Neural cell (in vitro differentiated cells): ENCODE measurements at regions not wholly inside any gene's neighbourhood (a gene's known extent, or its start where the extent isn't known, plus 50 kb on each side); places are given as distances from the start of the nearest gene placed in this dataset.

Experiments
- EP300 ChIP-seq: fragments of 450-650 bp; conservative IDR thresholded peaks from 2 replicates; pipeline ENCODE4 v1.6.1; 2014; ENCODE audit warnings: antibody characterized with exemption, mild to moderate bottlenecking, moderate library complexity; ENCODE audit not compliant: poor library complexity, severe bottlenecking
- EZH2 ChIP-seq: fragments of 200-600, 300-800 bp; shearing (Covaris generic), sonication (generic); IDR thresholded peaks from 2 replicates; pipeline ENCODE4 v1.6.1; 2014; ENCODE audit warnings: antibody characterized with exemption, low read length, borderline replicate concordance, mild to moderate bottlenecking; ENCODE audit not compliant: insufficient read depth, poor library complexity, severe bottlenecking
- MXI1 ChIP-seq: fragments of 450-650 bp; conservative IDR thresholded peaks from 2 replicates; pipeline ENCODE4 v1.6.1; 2014; ENCODE audit warnings: antibody characterized with exemption, mild to moderate bottlenecking; ENCODE audit not compliant: poor library complexity, severe bottlenecking
- POLR2AphosphoS5 ChIP-seq: IDR thresholded peaks from 2 replicates; pipeline ENCODE4 v1.6.1; 2012
- RAD21 ChIP-seq: fragments of 450-650 bp; conservative IDR thresholded peaks from 2 replicates; pipeline ENCODE4 v1.6.1; 2014; ENCODE audit warnings: antibody characterized with exemption, mild to moderate bottlenecking, moderate library complexity
- SMC3 ChIP-seq: fragments of 450-650 bp; conservative IDR thresholded peaks from 2 replicates; pipeline ENCODE4 v1.6.1; 2014; ENCODE audit warnings: antibody characterized with exemption, mild to moderate bottlenecking, moderate library complexity; ENCODE audit not compliant: poor library complexity
- TAF1 ChIP-seq: IDR thresholded peaks from 2 replicates; pipeline ENCODE4 v1.6.1; 2012; ENCODE audit warnings: low read depth
- TF ChIP-seq, protein P1 (sequence below): fragments of 450-650 bp; IDR thresholded peaks from 2 replicates; pipeline ENCODE4 v1.5.1; 2014; ENCODE audit warnings: antibody characterized with exemption, mild to moderate bottlenecking, moderate library complexity; ENCODE audit not compliant: poor library complexity, severe bottlenecking
- TF ChIP-seq, protein P2 (sequence below): IDR thresholded peaks from 2 replicates; pipeline ENCODE4 v1.6.1; 2012; ENCODE audit warnings: borderline replicate concordance

DNA sequence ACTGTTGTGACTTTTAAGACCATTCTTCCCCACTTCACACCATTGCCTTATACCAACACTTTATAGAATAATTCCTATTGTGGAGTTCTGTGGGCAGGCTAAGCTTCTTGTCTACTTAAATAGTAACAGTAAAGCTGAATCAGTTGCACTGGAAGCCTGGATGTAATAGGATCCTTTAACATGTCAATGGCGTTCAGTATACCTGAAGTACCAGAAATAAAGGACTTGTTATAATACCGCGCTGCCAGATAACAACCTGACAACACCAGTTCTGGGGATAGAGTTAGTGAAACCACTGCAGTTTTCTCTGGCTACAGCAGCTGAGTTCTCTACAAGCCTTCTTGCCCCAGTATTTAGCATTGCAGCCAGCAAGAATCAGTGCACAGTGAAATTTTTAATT is 52.0 kb upstream of the TNFRSF19 start:
- TF ChIP-seq, protein P1, sequence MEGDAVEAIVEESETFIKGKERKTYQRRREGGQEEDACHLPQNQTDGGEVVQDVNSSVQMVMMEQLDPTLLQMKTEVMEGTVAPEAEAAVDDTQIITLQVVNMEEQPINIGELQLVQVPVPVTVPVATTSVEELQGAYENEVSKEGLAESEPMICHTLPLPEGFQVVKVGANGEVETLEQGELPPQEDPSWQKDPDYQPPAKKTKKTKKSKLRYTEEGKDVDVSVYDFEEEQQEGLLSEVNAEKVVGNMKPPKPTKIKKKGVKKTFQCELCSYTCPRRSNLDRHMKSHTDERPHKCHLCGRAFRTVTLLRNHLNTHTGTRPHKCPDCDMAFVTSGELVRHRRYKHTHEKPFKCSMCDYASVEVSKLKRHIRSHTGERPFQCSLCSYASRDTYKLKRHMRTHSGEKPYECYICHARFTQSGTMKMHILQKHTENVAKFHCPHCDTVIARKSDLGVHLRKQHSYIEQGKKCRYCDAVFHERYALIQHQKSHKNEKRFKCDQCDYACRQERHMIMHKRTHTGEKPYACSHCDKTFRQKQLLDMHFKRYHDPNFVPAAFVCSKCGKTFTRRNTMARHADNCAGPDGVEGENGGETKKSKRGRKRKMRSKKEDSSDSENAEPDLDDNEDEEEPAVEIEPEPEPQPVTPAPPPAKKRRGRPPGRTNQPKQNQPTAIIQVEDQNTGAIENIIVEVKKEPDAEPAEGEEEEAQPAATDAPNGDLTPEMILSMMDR: no peak
- TF ChIP-seq POLR2AphosphoS5: no peak
- TF ChIP-seq EZH2: no peak
- TF ChIP-seq RAD21: no peak
- TF ChIP-seq EP300: no peak
- TF ChIP-seq TAF1: no peak
- no peak for TF ChIP-seq SMC3
- TF ChIP-seq, protein P2, sequence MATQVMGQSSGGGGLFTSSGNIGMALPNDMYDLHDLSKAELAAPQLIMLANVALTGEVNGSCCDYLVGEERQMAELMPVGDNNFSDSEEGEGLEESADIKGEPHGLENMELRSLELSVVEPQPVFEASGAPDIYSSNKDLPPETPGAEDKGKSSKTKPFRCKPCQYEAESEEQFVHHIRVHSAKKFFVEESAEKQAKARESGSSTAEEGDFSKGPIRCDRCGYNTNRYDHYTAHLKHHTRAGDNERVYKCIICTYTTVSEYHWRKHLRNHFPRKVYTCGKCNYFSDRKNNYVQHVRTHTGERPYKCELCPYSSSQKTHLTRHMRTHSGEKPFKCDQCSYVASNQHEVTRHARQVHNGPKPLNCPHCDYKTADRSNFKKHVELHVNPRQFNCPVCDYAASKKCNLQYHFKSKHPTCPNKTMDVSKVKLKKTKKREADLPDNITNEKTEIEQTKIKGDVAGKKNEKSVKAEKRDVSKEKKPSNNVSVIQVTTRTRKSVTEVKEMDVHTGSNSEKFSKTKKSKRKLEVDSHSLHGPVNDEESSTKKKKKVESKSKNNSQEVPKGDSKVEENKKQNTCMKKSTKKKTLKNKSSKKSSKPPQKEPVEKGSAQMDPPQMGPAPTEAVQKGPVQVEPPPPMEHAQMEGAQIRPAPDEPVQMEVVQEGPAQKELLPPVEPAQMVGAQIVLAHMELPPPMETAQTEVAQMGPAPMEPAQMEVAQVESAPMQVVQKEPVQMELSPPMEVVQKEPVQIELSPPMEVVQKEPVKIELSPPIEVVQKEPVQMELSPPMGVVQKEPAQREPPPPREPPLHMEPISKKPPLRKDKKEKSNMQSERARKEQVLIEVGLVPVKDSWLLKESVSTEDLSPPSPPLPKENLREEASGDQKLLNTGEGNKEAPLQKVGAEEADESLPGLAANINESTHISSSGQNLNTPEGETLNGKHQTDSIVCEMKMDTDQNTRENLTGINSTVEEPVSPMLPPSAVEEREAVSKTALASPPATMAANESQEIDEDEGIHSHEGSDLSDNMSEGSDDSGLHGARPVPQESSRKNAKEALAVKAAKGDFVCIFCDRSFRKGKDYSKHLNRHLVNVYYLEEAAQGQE: no peak
- TF ChIP-seq MXI1: no peak
